Endothelial cell (in vitro differentiated cells): ENCODE measurements at regions not wholly inside any gene's neighbourhood (a gene's known extent, or its start where the extent isn't known, plus 50 kb on each side); places are given as distances from the start of the nearest gene placed in this dataset.

Source experiments
- DNase-seq: peaks from one replicate; pipeline ENCODE4 v3.0.0; 2021; ENCODE audit warnings: low spot score
- H3K27ac Mint-ChIP-seq: one replicate; pipeline ENCODE4 v1.8.0; 2021; ENCODE audit warnings: mixed read lengths, inconsistent platforms; ENCODE audit not compliant: unreplicated experiment
- H3K27me3 Mint-ChIP-seq: one replicate; pipeline ENCODE4 v1.8.0; 2021; ENCODE audit warnings: mild to moderate bottlenecking, moderate library complexity, mixed read lengths, inconsistent platforms; ENCODE audit not compliant: unreplicated experiment
- H3K36me3 Mint-ChIP-seq: one replicate; pipeline ENCODE4 v1.8.0; 2021; ENCODE audit warnings: mild to moderate bottlenecking, low read depth, mixed read lengths, inconsistent platforms; ENCODE audit not compliant: unreplicated experiment
- H3K4me1 Mint-ChIP-seq: one replicate; pipeline ENCODE4 v1.8.0; 2021; ENCODE audit warnings: mild to moderate bottlenecking, mixed read lengths, inconsistent platforms; ENCODE audit not compliant: unreplicated experiment
- H3K4me3 Mint-ChIP-seq: one replicate; pipeline ENCODE4 v1.8.0; 2021; ENCODE audit warnings: mild to moderate bottlenecking, mixed read lengths, inconsistent platforms; ENCODE audit not compliant: unreplicated experiment
- H3K9me3 Mint-ChIP-seq: one replicate; pipeline ENCODE4 v1.8.0; 2021; ENCODE audit warnings: mixed read lengths, inconsistent platforms; ENCODE audit not compliant: unreplicated experiment
- TF ChIP-seq, protein P1 (sequence below): fragments of 200-600 bp; sonication (generic); IDR thresholded peaks from one replicate; pipeline ENCODE4 v1.5.0; 2021; ENCODE audit warnings: antibody characterized with exemption; ENCODE audit not compliant: unreplicated experiment

DNA sequence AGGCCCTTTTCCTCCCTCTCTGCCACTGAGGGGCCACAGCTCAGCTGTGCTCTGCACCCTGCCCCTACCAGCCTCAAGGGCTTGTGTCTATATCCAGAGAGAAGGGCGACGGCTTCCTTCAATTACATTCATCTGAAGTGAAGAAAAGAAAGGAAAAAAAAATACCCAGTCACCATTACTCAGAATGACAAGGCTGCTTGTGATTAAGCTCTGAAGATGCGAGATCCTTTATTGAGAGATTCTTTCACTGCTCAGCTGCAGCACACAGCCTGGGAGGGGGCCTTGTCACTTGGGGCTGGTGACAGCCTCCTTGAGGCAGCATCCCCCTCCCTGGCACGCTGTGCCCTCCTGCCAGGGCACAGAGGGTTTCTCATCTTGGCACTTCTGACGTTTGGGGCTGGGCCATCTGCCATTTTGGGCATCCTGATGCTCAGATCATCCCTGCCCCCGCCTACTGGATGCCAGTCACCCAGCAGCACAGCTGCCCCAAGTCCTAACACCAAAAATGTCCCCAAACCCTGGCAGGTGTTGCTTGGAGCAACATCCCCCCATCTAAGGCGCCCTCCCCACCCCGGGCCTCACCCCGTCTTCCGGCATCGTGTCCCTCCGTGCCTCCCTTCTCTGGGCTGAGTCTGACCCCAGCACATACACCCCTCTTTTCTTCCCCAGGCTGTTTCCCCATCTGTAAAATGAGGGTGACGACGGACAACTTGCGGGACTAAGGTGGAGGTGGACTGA, 1394.7 kb downstream of the BRD1 start:
- TF ChIP-seq, protein P1, sequence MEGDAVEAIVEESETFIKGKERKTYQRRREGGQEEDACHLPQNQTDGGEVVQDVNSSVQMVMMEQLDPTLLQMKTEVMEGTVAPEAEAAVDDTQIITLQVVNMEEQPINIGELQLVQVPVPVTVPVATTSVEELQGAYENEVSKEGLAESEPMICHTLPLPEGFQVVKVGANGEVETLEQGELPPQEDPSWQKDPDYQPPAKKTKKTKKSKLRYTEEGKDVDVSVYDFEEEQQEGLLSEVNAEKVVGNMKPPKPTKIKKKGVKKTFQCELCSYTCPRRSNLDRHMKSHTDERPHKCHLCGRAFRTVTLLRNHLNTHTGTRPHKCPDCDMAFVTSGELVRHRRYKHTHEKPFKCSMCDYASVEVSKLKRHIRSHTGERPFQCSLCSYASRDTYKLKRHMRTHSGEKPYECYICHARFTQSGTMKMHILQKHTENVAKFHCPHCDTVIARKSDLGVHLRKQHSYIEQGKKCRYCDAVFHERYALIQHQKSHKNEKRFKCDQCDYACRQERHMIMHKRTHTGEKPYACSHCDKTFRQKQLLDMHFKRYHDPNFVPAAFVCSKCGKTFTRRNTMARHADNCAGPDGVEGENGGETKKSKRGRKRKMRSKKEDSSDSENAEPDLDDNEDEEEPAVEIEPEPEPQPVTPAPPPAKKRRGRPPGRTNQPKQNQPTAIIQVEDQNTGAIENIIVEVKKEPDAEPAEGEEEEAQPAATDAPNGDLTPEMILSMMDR: no peak
- Mint-ChIP-seq H3K4me1 (no peaks in the 10 kb centered on the region), H3K27me3 (peaks cover 2% of the 10 kb centered on the region), H3K9me3 (no peaks in the 10 kb centered on the region), H3K36me3 (peaks cover 4% of the 10 kb centered on the region), H3K4me3 (no peak overlapping the region), H3K27ac (no peak overlapping the region)
- no peak for DNase-seq

DNA sequence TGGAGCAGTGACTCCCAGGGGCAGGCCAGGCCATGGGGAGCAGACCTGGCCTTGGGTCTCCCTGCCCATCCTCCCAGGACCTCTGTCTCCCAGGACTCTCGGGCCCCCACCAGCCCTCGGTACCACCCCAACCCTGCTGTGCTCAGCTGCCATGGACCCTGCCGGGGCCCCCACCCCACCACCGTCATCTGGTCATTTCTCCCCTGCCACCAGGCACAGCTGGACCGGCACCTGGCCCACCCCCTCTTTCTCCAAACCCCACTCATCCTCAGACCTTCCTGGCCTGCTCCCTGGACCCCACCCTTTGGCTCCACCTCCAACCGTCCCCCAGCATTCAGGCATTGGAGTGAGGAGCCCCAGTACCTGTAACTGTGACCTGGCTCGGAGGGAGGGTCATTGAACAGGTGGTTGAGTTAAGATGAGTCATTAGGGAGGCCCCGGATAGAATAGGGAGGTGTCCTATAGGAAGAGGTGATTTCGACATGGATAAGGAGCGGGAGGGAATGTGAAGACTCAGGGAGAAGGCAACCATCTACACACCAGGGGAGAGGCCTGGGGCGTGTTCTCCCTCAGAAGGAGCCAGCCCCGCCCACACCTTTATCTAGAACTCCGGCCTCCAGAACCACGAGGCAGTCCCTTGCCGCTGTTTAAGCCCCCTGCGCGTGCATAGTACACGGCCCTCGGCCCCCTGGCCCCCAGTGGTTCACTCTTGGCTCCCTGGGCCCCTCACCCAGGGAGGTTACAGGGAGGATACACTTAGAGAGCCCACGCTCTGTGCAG, 1395.9 kb downstream of the BRD1 start:
- peaks cover 2% of the 10 kb centered on the region for H3K27me3 Mint-ChIP-seq
- TF ChIP-seq, protein P1: no peak
- DNase-seq: no peak
- no peak overlapping the region for H3K27ac Mint-ChIP-seq
- no peak overlapping the region for H3K4me3 Mint-ChIP-seq
- H3K36me3 Mint-ChIP-seq: peaks cover 4% of the 10 kb centered on the region
- H3K4me1 Mint-ChIP-seq: no peaks in the 10 kb centered on the region
- no peaks in the 10 kb centered on the region for H3K9me3 Mint-ChIP-seq

DNA sequence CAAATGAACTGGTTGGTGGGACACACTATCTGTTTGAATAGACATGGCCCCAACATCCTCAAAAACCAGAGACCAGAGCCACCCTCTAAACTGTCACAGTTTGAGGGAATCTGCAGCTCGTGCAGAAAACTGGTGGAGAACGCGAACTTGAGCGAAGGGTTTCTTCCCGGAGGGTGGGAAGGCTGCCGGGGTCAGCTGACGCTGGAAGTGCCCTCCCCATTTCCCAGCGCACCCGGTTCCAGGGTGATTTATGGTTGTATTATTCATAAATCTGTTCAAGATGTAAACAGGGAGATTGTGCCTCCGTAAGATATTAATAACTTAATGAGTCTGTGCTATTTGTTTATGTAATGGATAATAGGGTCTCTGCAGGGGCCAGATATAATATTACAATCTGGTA, 1396.7 kb downstream of the BRD1 start:
- Mint-ChIP-seq H3K4me1 (no peaks in the 10 kb centered on the region), H3K27me3 (peaks cover 2% of the 10 kb centered on the region), H3K27ac (no peak overlapping the region), H3K4me3 (no peak overlapping the region), H3K9me3 (no peaks in the 10 kb centered on the region), H3K36me3 (peaks cover 4% of the 10 kb centered on the region)
- TF ChIP-seq, protein P1: no peak
- no peak for DNase-seq

DNA sequence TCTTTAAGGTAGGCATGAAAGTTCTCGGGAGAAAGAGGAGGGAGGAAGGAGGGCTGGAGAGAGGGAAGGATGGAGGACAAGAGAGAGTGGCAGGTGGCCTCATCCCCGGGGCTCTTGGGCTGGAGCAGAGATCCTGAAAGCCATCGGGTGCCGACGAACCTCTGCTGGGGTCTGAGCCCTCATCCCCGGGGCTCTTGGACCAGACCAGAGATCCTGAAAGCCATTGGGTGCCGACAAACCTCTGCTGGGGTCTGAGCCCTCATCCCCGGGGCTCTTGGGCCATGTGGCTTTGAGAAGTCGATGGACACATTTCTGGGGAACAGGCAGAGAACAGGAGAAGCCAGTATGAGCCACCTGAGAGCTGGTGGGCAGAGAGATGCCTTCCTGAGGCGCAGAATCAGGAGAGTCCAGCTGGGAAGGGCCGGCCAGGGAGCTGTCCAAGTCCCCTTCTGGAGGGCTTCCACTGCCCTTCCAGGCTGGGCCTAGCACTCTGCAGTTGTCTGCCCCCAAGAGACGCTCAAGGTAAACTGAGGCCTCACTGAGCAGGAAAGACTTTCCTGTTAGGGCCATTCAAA, 1398.1 kb downstream of the BRD1 start:
- no peak overlapping the region for H3K4me3 Mint-ChIP-seq
- H3K9me3 Mint-ChIP-seq: no peaks in the 10 kb centered on the region
- TF ChIP-seq, protein P1: no peak
- no peak for DNase-seq
- H3K27ac Mint-ChIP-seq: no peak overlapping the region
- no peaks in the 10 kb centered on the region for H3K4me1 Mint-ChIP-seq
- H3K36me3 Mint-ChIP-seq: peaks cover 4% of the 10 kb centered on the region
- H3K27me3 Mint-ChIP-seq: peaks cover 2% of the 10 kb centered on the region
